Thyroid gland (tissue), 4 donors: ENCODE measurements at regions not wholly inside any gene's neighbourhood (a gene's known extent, or its start where the extent isn't known, plus 50 kb on each side); places are given as distances from the start of the nearest gene placed in this dataset.

ENCODE experiments used
- DNase-seq, 2 donors: peaks; one replicate each; pipeline ENCODE4 v3.0.0-alpha.2; 2019
- H3K27ac ChIP-seq, 3 donors: fragments of 200-600 bp; sonication (generic); 1 replicate in 2 of 3; 2 replicates in 1 of 3; pipeline ENCODE4 v1.5.1; 2016 to 2019; ENCODE audit warnings: mild to moderate bottlenecking in 1 of 3, moderate library complexity in 1 of 3
- H3K27me3 ChIP-seq: fragments of 200-600 bp; sonication (generic); one replicate; pipeline ENCODE4 v1.5.1; 2019
- H3K36me3 ChIP-seq, 2 donors: fragments of 200-600 bp; sonication (generic); one replicate each; pipeline ENCODE4 v1.5.1; 2016 to 2019
- H3K4me1 ChIP-seq, 2 donors: fragments of 200-600 bp; sonication (generic); one replicate each; pipeline ENCODE4 v1.5.1; 2017 to 2019
- H3K4me3 ChIP-seq, 3 donors: fragments of 200-600 bp; sonication (generic); replicated peaks in 1 of 3; 1 replicate in 2 of 3; 2 replicates in 1 of 3; pipeline ENCODE4 v1.5.1; 2016; ENCODE audit warnings: mild to moderate bottlenecking in 1 of 3
- H3K9me3 ChIP-seq: fragments of 200-600 bp; sonication (generic); one replicate; pipeline ENCODE4 v1.5.1; 2017
- POLR2A ChIP-seq, 2 donors: fragments of 450-650 bp; IDR thresholded peaks; one replicate each; pipeline ENCODE4 v1.6.1; 2017; ENCODE audit warnings: antibody characterized with exemption in 2 of 2, mild to moderate bottlenecking in 2 of 2, moderate library complexity in 1 of 2
- WGBS, 2 donors: methylation state at CpG; one replicate each; pipeline ENCODE4 v1.1.5; 2017; 5-methylcytosine and 5-hydroxymethylcytosine counted together
- intact Hi-C: fragments of 100-400 bp; cut with DNase I; formaldehyde crosslinking; loops from one replicate; pipeline ENCODE4 v1.15.1; 2023
- TF ChIP-seq, protein P1 (sequence below), 6 experiments: fragments of 200-600 bp in 3 of 6; fragments of 450-650 bp in 3 of 6; sonication (generic) in 3 of 6; IDR thresholded peaks; one replicate each; pipeline ENCODE4 v1.5.1; 2016 to 2019; ENCODE audit warnings: antibody characterized with exemption in 6 of 6, mild to moderate bottlenecking in 2 of 6, inconsistent platforms in 1 of 6, moderate library complexity in 1 of 6

DNA sequence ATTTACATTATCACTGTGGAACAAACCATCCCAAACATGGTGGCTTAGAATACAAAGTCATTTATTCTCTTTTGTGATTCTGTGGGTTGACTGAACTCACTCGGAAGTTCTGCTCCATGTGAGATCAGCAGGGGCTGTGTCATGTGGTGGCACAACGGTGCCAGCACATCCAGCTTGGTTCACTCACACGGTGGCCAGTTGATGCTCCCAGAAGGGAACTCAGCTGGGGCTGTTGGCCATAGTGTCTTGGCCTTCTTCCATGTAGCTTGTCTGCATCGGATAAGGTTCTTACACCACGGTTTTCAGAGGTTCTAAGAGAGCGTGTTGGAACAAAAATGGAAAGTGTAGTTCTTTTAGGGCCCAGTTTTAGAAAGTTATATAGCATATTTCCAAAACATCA is 312.7 kb downstream of the DMRT2 start:
- Histone ChIP-seq H3K27ac (no peak overlapping the region), H3K4me1 (no peaks in the 10 kb centered on the region), H3K36me3 (no peaks in the 10 kb centered on the region), H3K9me3 (no peaks in the 10 kb centered on the region), H3K27me3 (no peaks in the 10 kb centered on the region), H3K4me3 (no peak overlapping the region)
- DNase-seq = no peak
- WGBS, 2 donors = 87 to 89% methylated on average over 6 of the region's 6 CpGs
- TF ChIP-seq, protein P1, sequence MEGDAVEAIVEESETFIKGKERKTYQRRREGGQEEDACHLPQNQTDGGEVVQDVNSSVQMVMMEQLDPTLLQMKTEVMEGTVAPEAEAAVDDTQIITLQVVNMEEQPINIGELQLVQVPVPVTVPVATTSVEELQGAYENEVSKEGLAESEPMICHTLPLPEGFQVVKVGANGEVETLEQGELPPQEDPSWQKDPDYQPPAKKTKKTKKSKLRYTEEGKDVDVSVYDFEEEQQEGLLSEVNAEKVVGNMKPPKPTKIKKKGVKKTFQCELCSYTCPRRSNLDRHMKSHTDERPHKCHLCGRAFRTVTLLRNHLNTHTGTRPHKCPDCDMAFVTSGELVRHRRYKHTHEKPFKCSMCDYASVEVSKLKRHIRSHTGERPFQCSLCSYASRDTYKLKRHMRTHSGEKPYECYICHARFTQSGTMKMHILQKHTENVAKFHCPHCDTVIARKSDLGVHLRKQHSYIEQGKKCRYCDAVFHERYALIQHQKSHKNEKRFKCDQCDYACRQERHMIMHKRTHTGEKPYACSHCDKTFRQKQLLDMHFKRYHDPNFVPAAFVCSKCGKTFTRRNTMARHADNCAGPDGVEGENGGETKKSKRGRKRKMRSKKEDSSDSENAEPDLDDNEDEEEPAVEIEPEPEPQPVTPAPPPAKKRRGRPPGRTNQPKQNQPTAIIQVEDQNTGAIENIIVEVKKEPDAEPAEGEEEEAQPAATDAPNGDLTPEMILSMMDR (IDR thresholded peaks at IDR 0.05) = no peak
- TF ChIP-seq POLR2A (IDR thresholded peaks at IDR 0.05) = no peak
- intact Hi-C loops = no loop called here

DNA sequence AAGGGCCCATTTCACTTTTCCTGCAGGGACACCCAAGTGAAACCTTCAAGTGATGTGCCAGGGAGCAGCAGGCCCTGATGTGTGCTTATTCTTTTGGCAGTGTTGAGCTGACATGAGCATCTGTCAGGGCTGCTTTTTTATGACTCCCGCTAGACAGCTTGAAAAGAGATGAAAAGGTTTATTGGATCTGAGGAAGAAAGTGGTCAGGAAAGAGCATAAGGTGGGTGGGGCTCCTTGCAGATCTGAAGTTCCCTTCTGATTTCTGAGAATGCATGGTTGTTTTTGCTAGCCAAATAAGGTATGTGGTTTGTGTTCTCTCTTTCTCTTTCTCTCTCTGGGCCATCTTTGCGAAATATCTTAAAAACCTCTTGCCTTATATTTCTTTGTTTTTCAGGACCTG is 316.1 kb downstream of the DMRT2 start:
- no peak for TF ChIP-seq POLR2A (IDR thresholded peaks at IDR 0.05)
- intact Hi-C loops = no loop called here
- no peaks in the 10 kb centered on the region for H3K27me3 ChIP-seq
- DNase-seq = no peak
- H3K4me1 ChIP-seq = no peaks in the 10 kb centered on the region
- H3K36me3 ChIP-seq = no peaks in the 10 kb centered on the region
- no peak overlapping the region for H3K4me3 ChIP-seq
- no peak overlapping the region for H3K27ac ChIP-seq
- WGBS, 2 donors = 78 to 93% methylated on average over 2 of the region's 2 CpGs
- no peaks in the 10 kb centered on the region for H3K9me3 ChIP-seq

DNA sequence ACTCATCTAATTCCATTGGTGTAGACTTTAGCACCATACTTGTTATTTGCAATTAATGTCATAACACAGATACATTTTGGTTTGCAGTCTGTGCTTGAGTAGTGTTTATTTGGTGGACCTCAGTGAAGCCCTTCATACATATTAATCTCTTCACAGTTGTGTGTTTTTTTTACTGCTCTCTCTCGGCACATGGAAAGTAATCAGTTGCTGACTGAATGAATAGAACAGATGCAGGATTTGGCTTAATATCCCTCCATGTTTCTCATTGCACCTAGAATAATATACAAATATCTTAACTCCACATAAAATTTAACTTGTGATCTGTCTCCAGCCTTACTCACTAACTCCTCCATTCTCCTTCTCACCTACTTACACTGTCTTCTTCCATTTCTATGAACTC is 319.1 kb downstream of the DMRT2 start:
- intact Hi-C loops = no loop called here
- TF ChIP-seq POLR2A (IDR thresholded peaks at IDR 0.05) = no peak
- TF ChIP-seq, protein P1 (IDR thresholded peaks at IDR 0.05) = no peak
- no peak for DNase-seq
- Histone ChIP-seq H3K4me3 (no peak overlapping the region), H3K27ac (no peak overlapping the region), H3K36me3 (no peaks in the 10 kb centered on the region), H3K9me3 (no peaks in the 10 kb centered on the region), H3K27me3 (no peaks in the 10 kb centered on the region), H3K4me1 (no peaks in the 10 kb centered on the region)
- 78 to 87% methylated on average over 1 of the region's 1 CpG for whole genome bisulfite sequencing, 2 donors

DNA sequence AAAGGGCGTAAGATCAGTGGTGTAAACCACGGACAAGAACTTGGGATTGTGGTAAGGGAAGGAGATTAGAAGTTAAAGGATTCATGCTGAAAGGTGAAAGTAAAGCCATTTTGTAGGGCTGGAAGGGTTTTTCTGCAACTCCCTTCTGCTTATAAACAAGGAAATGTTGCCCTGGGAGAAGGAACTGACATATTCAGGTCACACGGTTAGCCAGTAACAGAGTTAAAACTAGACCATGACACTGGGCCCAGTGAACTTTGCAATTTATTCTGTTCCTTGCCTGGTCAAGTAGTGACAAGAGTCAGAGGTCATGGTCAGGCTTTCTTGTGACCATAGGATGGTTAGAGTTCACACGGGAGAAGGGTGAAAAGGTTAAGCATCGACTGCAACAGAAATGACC is 323.3 kb downstream of the DMRT2 start:
- no peak for DNase-seq
- Histone ChIP-seq H3K36me3 (no peaks in the 10 kb centered on the region), H3K27ac (no peak overlapping the region), H3K4me3 (no peak overlapping the region), H3K27me3 (no peaks in the 10 kb centered on the region), H3K9me3 (no peaks in the 10 kb centered on the region), H3K4me1 (no peaks in the 10 kb centered on the region)
- no peak for TF ChIP-seq POLR2A (IDR thresholded peaks at IDR 0.05)
- TF ChIP-seq, protein P1 (IDR thresholded peaks at IDR 0.05) = no peak
- intact Hi-C loops = no loop called here
- 71 to 73% methylated on average over 5 of the region's 5 CpGs for WGBS, 2 donors

DNA sequence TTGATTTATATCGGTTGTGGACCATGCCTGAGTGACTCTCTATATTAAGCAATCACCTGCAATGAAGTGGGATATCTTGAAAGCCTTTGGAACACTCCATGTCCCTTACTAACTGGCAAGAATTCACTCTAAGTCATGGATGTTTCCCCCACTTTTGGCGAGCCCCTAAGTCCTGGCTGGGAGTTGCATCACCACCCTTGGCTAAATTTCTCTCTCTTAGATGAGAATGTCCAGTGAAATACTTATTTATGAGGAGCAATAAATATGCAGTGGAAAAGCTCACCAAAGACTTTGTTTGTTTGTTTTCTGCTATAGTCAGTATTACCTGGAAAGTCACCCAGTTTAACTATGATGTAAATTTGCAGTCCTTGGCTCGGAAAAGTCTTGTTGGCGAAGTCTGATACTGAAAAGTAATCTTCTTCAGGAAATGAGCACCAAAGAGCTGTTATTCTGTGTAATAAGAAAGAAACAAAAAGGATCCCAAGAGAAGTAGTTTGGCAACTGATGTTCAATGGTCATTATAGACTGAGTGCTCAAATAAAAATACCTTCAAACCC is 333.8 kb downstream of the DMRT2 start:
- Histone ChIP-seq H3K27me3 (no peaks in the 10 kb centered on the region), H3K4me3 (no peak overlapping the region), H3K27ac (no peak overlapping the region), H3K36me3 (no peaks in the 10 kb centered on the region), H3K9me3 (no peaks in the 10 kb centered on the region), H3K4me1 (peaks cover 0 to 8% of the 10 kb centered on the region in 2 donors)
- DNase-seq = peak in 1 of 2 donors; percentile 4
- WGBS, 2 donors = 27 to 39% methylated on average over 4 of the region's 4 CpGs
- intact Hi-C loops = no loop called here
- TF ChIP-seq, protein P1 (IDR thresholded peaks at IDR 0.05) = no peak
- no peak for TF ChIP-seq POLR2A (IDR thresholded peaks at IDR 0.05)

DNA sequence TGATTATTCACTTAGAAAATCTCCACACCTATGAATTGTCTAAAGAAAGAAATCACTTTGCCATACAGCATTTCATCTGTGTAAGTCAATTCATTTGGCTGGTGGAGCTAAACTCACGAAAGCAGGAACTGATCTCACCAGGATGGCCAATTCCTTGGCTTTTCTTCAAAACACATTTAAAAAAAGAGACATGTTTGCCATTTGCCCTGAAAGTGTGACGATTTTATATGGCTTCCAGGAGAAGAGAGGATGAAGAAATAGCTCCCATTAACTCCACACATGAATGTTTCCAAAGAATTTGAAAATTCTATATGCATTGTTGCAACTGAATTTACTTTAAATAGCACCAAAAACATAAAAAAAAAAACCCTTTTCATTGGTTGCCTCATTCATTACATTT is 334.7 kb downstream of the DMRT2 start:
- Histone ChIP-seq H3K4me1 (peaks cover 0 to 8% of the 10 kb centered on the region in 2 donors), H3K27me3 (no peaks in the 10 kb centered on the region), H3K4me3 (no peak overlapping the region), H3K36me3 (no peaks in the 10 kb centered on the region), H3K9me3 (no peaks in the 10 kb centered on the region), H3K27ac (no peak overlapping the region)
- TF ChIP-seq, protein P1 (IDR thresholded peaks at IDR 0.05) = no peak
- TF ChIP-seq POLR2A (IDR thresholded peaks at IDR 0.05) = no peak
- 60 to 73% methylated on average over 2 of the region's 2 CpGs for WGBS, 2 donors
- no peak for DNase-seq
- intact Hi-C loops = no loop called here
